GM13977 (cell line): ENCODE measurements at regions not wholly inside any gene's neighbourhood (a gene's known extent, or its start where the extent isn't known, plus 50 kb on each side); places are given as distances from the start of the nearest gene placed in this dataset.

Experiments used
- DNase-seq: peaks from one replicate; pipeline ENCODE4 v3.0.0; 2012; ENCODE audit warnings: low spot score
- CTCF ChIP-seq: IDR thresholded peaks from 2 replicates; pipeline ENCODE4 v1.5.1; 2012; ENCODE audit warnings: mild to moderate bottlenecking, control low read depth; ENCODE audit not compliant: insufficient read depth; ENCODE audit errors: extremely low read depth, missing control alignments
- in situ Hi-C: fragments of 300-500 bp; cut with MboI; formaldehyde crosslinking; loops from one replicate; pipeline ENCODE4 v1.12.0; 2022; ENCODE audit warnings: low sequenced_read_pairs, low pct_unique_long_range_greater_than_20kb, mixed read lengths, inconsistent platforms; ENCODE audit not compliant: unreplicated experiment

- in situ Hi-C loops, result no loop called here
- TF ChIP-seq CTCF, result no peak
Measured at GRCh38 chr1:10924030-10924429, 88.4 kb upstream of the TARDBP start.

GRCh38 chr1:10928654-10929053 lies 83.8 kb upstream of the TARDBP start:
- DNase-seq, result no peak
- in situ Hi-C loops, result loop anchor here (25.0 kb wide), 1 partner anchor 416 kb away; no protein-coding TSS in a partner anchor
- no peak for TF ChIP-seq CTCF

More at GRCh38 chr1:10924030-10924429, 88.4 kb upstream of the TARDBP start:
- no peak for DNase-seq

- no peak for TF ChIP-seq CTCF
- DNase-seq, result no peak
- in situ Hi-C loops, result loop anchor here (25.0 kb wide), 1 partner anchor 420 kb away; no protein-coding TSS in a partner anchor
Measured at GRCh38 chr1:10932088-10932487, 80.4 kb upstream of the TARDBP start.

GRCh38 chr1:10934150-10934818 lies 78.2 kb upstream of the TARDBP start:
- in situ Hi-C loops, result loop anchor here (25.0 kb wide), 1 partner anchor 422 kb away; no protein-coding TSS in a partner anchor

GRCh38 chr1:10935246-10935645 lies 77.2 kb upstream of the TARDBP start:
- no peak for TF ChIP-seq CTCF
- in situ Hi-C loops, result loop anchor here (25.0 kb wide), 1 partner anchor 423 kb away; no protein-coding TSS in a partner anchor
- DNase-seq, result no peak

More at GRCh38 chr1:10934150-10934818, 78.2 kb upstream of the TARDBP start:
- DNase-seq, result no peak
- TF ChIP-seq CTCF, result no peak

- no peak for TF ChIP-seq CTCF
- in situ Hi-C loops, result loop anchor here (25.0 kb wide), 1 partner anchor 423 kb away; no protein-coding TSS in a partner anchor
Measured at GRCh38 chr1:10935724-10936123, 76.7 kb upstream of the TARDBP start.

More at GRCh38 chr1:10935724-10936123, 76.7 kb upstream of the TARDBP start:
- DNase-seq, result no peak
